NT2/D1 (cell line): ENCODE measurements at regions not wholly inside any gene's neighbourhood (a gene's known extent, or its start where the extent isn't known, plus 50 kb on each side); places are given as distances from the start of the nearest gene placed in this dataset.
A peak's percentile ranks its signal among the peaks of the same experiment; 100 is the strongest.

ENCODE experiments used
- DNase-seq: peaks from one replicate; pipeline ENCODE4 v3.0.0-alpha.2; 2011; ENCODE audit warnings: low read depth, low spot score
- H3K27me3 ChIP-seq: 2 replicates; pipeline ENCODE4 v1.6.0; 2011; ENCODE audit warnings: mild to moderate bottlenecking; ENCODE audit not compliant: insufficient read length, insufficient read depth
- H3K36me3 ChIP-seq: 2 replicates; pipeline ENCODE4 v1.6.1; 2011; ENCODE audit warnings: mild to moderate bottlenecking, low read length, mixed read lengths; ENCODE audit not compliant: insufficient read depth, insufficient read length
- H3K4me1 ChIP-seq: 2 replicates; pipeline ENCODE4 v1.5.1; 2011; ENCODE audit not compliant: insufficient read depth, insufficient read length
- H3K4me3 ChIP-seq: 2 replicates; pipeline ENCODE4 v1.5.1; 2011; ENCODE audit warnings: low read depth; ENCODE audit not compliant: insufficient read length
- H3K9ac ChIP-seq: 2 replicates; pipeline ENCODE4 v1.6.0; 2011; ENCODE audit warnings: low read depth; ENCODE audit not compliant: insufficient read length
- H3K9me3 ChIP-seq: 2 replicates; pipeline ENCODE4 v1.5.1; 2011; ENCODE audit warnings: mild to moderate bottlenecking, low read length; ENCODE audit not compliant: insufficient read depth
- SUZ12 ChIP-seq: IDR thresholded peaks from 2 replicates; pipeline ENCODE4 v1.6.1; 2011; ENCODE audit not compliant: insufficient read length, insufficient read depth; ENCODE audit errors: extremely low read depth
- YY1 ChIP-seq: IDR thresholded peaks from 2 replicates; pipeline ENCODE4 v1.6.1; 2011; ENCODE audit not compliant: insufficient read length, insufficient read depth
- ZNF274 ChIP-seq: IDR thresholded peaks from 2 replicates; pipeline ENCODE4 v1.6.1; 2011; ENCODE audit warnings: mild to moderate bottlenecking, low read depth, low read length

- no peak for DNase-seq
- Histone ChIP-seq H3K36me3 (no peaks in the 10 kb centered on the region), H3K4me1 (no peaks in the 10 kb centered on the region), H3K9ac (no peak overlapping the region), H3K9me3 (no peaks in the 10 kb centered on the region), H3K27me3 (no peaks in the 10 kb centered on the region), H3K4me3 (no peak overlapping the region)
- TF ChIP-seq ZNF274 (no peak), SUZ12 (no peak), YY1 (no peak)
Observed at GRCh38 chr10:83809001-83809400, 330.3 kb upstream of the GHITM start.

GRCh38 chr10:83816942-83817341 lies 322.4 kb upstream of the GHITM start:
- H3K4me3 ChIP-seq = no peak overlapping the region

GRCh38 chr10:83817797-83818196 lies 321.5 kb upstream of the GHITM start:
- H3K27me3 ChIP-seq = no peaks in the 10 kb centered on the region
- peak; percentile 1 for DNase-seq
- no peak overlapping the region for H3K9ac ChIP-seq
- TF ChIP-seq ZNF274 (no peak), SUZ12 (no peak), YY1 (no peak)
- no peaks in the 10 kb centered on the region for H3K4me1 ChIP-seq
- H3K9me3 ChIP-seq = no peaks in the 10 kb centered on the region
- H3K36me3 ChIP-seq = no peaks in the 10 kb centered on the region
- H3K4me3 ChIP-seq = no peak overlapping the region

More at GRCh38 chr10:83816942-83817341, 322.4 kb upstream of the GHITM start:
- TF ChIP-seq SUZ12 (no peak), ZNF274 (no peak), YY1 (no peak)
- Histone ChIP-seq H3K9me3 (no peaks in the 10 kb centered on the region), H3K9ac (no peak overlapping the region), H3K27me3 (no peaks in the 10 kb centered on the region), H3K36me3 (no peaks in the 10 kb centered on the region), H3K4me1 (no peaks in the 10 kb centered on the region)
- no peak for DNase-seq

GRCh38 chr10:83819609-83820008 lies 319.7 kb upstream of the GHITM start:
- TF ChIP-seq YY1 (no peak), ZNF274 (no peak), SUZ12 (no peak)
- H3K36me3 ChIP-seq = no peaks in the 10 kb centered on the region
- no peaks in the 10 kb centered on the region for H3K27me3 ChIP-seq
- H3K4me3 ChIP-seq = no peak overlapping the region
- H3K4me1 ChIP-seq = no peaks in the 10 kb centered on the region
- no peak for DNase-seq
- no peaks in the 10 kb centered on the region for H3K9me3 ChIP-seq
- H3K9ac ChIP-seq = no peak overlapping the region

GRCh38 chr10:83820033-83820432 lies 319.3 kb upstream of the GHITM start:
- no peaks in the 10 kb centered on the region for H3K4me1 ChIP-seq

GRCh38 chr10:83824099-83824498 lies 315.2 kb upstream of the GHITM start:
- TF ChIP-seq ZNF274 = no peak
- no peak for TF ChIP-seq SUZ12
- TF ChIP-seq YY1 = no peak
- Histone ChIP-seq H3K4me1 (no peaks in the 10 kb centered on the region), H3K9ac (no peak overlapping the region), H3K4me3 (no peak overlapping the region), H3K9me3 (no peaks in the 10 kb centered on the region), H3K27me3 (no peaks in the 10 kb centered on the region), H3K36me3 (no peaks in the 10 kb centered on the region)
- DNase-seq = no peak

More at GRCh38 chr10:83820033-83820432, 319.3 kb upstream of the GHITM start:
- Histone ChIP-seq H3K36me3 (no peaks in the 10 kb centered on the region), H3K9me3 (no peaks in the 10 kb centered on the region), H3K9ac (no peak overlapping the region), H3K4me3 (no peak overlapping the region), H3K27me3 (no peaks in the 10 kb centered on the region)
- TF ChIP-seq SUZ12 = no peak
- TF ChIP-seq ZNF274 = no peak
- no peak for TF ChIP-seq YY1
- DNase-seq = no peak

- TF ChIP-seq SUZ12 = no peak
- TF ChIP-seq YY1 = no peak
- TF ChIP-seq ZNF274 = no peak
- no peak for DNase-seq
- H3K4me1 ChIP-seq = no peaks in the 10 kb centered on the region
- no peaks in the 10 kb centered on the region for H3K36me3 ChIP-seq
- no peak overlapping the region for H3K4me3 ChIP-seq
- no peaks in the 10 kb centered on the region for H3K27me3 ChIP-seq
- H3K9me3 ChIP-seq = no peaks in the 10 kb centered on the region
- no peak overlapping the region for H3K9ac ChIP-seq
Observed at GRCh38 chr10:83834096-83834495, 305.2 kb upstream of the GHITM start.
